ENCODE measurements at regions not wholly inside any gene's neighbourhood (a gene's known extent, or its start where the extent isn't known, plus 50 kb on each side); places are given as distances from the start of the nearest gene placed in this dataset.

GRCh38 chr1:193766329-193766728, 579.9 kb upstream of the B3GALT2 start:
- Histone ChIP-seq H3K79me2 (ENCODE audit: low read length) (no peaks in the 10 kb centered on the region), H3K27ac (ENCODE audit: low read length) (no peak overlapping the region), H3K4me1 (ENCODE audit: low read length) (no peaks in the 10 kb centered on the region), H3K9me3 (ENCODE audit: low read length) (no peaks in the 10 kb centered on the region), H3K36me3 (ENCODE audit: insufficient read depth, low read length) (no peaks in the 10 kb centered on the region), H3K4me3 (ENCODE audit: low read length) (no peak overlapping the region), H2AFZ (ENCODE audit: low read length) (no peak overlapping the region), H3K9me2 (replicated peaks; ENCODE audit: insufficient read depth, low read length) (no peaks in the 10 kb centered on the region), H3K9ac (ENCODE audit: low read length) (no peak overlapping the region), H4K20me1 (ENCODE audit: insufficient read depth, low read depth, low read length) (no peaks in the 10 kb centered on the region), H3K4me2 (ENCODE audit: low read depth, low read length, poor library complexity, severe bottlenecking) (no peak overlapping the region), H3K27me3 (ENCODE audit: low read length) (no peaks in the 10 kb centered on the region)
- DNase-seq = no peak

GRCh38 chr1:193763266-193763665, 576.9 kb upstream of the B3GALT2 start:
- Histone ChIP-seq H3K4me3 (ENCODE audit: low read length) (no peak overlapping the region), H4K20me1 (ENCODE audit: insufficient read depth, low read depth, low read length) (no peaks in the 10 kb centered on the region), H3K27me3 (ENCODE audit: low read length) (no peaks in the 10 kb centered on the region), H3K4me1 (ENCODE audit: low read length) (no peaks in the 10 kb centered on the region), H3K36me3 (ENCODE audit: insufficient read depth, low read length) (no peaks in the 10 kb centered on the region), H3K9me3 (ENCODE audit: low read length) (no peaks in the 10 kb centered on the region), H3K9me2 (replicated peaks; ENCODE audit: insufficient read depth, low read length) (no peaks in the 10 kb centered on the region), H3K9ac (ENCODE audit: low read length) (no peak overlapping the region), H3K79me2 (ENCODE audit: low read length) (no peaks in the 10 kb centered on the region), H3K4me2 (ENCODE audit: low read depth, low read length, poor library complexity, severe bottlenecking) (no peak overlapping the region), H2AFZ (ENCODE audit: low read length) (no peak overlapping the region), H3K27ac (ENCODE audit: low read length) (no peak overlapping the region)
- DNase-seq = no peak

- Histone ChIP-seq H3K9me2 (replicated peaks; ENCODE audit: insufficient read depth, low read length) (no peaks in the 10 kb centered on the region), H3K4me1 (ENCODE audit: low read length) (no peaks in the 10 kb centered on the region), H4K20me1 (ENCODE audit: insufficient read depth, low read depth, low read length) (no peaks in the 10 kb centered on the region), H3K27ac (ENCODE audit: low read length) (no peak overlapping the region), H3K4me3 (ENCODE audit: low read length) (no peak overlapping the region), H3K36me3 (ENCODE audit: insufficient read depth, low read length) (no peaks in the 10 kb centered on the region), H2AFZ (ENCODE audit: low read length) (no peak overlapping the region), H3K79me2 (ENCODE audit: low read length) (no peaks in the 10 kb centered on the region), H3K9me3 (ENCODE audit: low read length) (no peaks in the 10 kb centered on the region), H3K27me3 (ENCODE audit: low read length) (no peaks in the 10 kb centered on the region), H3K4me2 (ENCODE audit: low read depth, low read length, poor library complexity, severe bottlenecking) (no peak overlapping the region), H3K9ac (ENCODE audit: low read length) (no peak overlapping the region)
- no peak for DNase-seq
These were observed 575.8 kb upstream of the B3GALT2 start for GRCh38 chr1:193762236-193762635.

GRCh38 chr1:193755441-193755840, 569.0 kb upstream of the B3GALT2 start:
- no peak overlapping the region for H3K4me3 ChIP-seq (ENCODE audit: low read length)
- H3K9ac ChIP-seq (ENCODE audit: low read length) = no peak overlapping the region
- no peaks in the 10 kb centered on the region for H3K9me2 ChIP-seq (replicated peaks; ENCODE audit: insufficient read depth, low read length)
- H3K4me2 ChIP-seq (ENCODE audit: low read depth, low read length, poor library complexity, severe bottlenecking) = no peak overlapping the region
- H3K27ac ChIP-seq (ENCODE audit: low read length) = no peak overlapping the region
- no peaks in the 10 kb centered on the region for H3K27me3 ChIP-seq (ENCODE audit: low read length)
- H3K79me2 ChIP-seq (ENCODE audit: low read length) = no peaks in the 10 kb centered on the region
- no peak for DNase-seq
- no peaks in the 10 kb centered on the region for H4K20me1 ChIP-seq (ENCODE audit: insufficient read depth, low read depth, low read length)
- no peaks in the 10 kb centered on the region for H3K36me3 ChIP-seq (ENCODE audit: insufficient read depth, low read length)
- no peak overlapping the region for H2AFZ ChIP-seq (ENCODE audit: low read length)
- no peaks in the 10 kb centered on the region for H3K9me3 ChIP-seq (ENCODE audit: low read length)
- H3K4me1 ChIP-seq (ENCODE audit: low read length) = no peaks in the 10 kb centered on the region

GRCh38 chr1:193754732-193755427, 568.5 kb upstream of the B3GALT2 start:
- no peak overlapping the region for H3K4me2 ChIP-seq (ENCODE audit: low read depth, low read length, poor library complexity, severe bottlenecking)
- H3K36me3 ChIP-seq (ENCODE audit: insufficient read depth, low read length) = no peaks in the 10 kb centered on the region
- no peaks in the 10 kb centered on the region for H3K79me2 ChIP-seq (ENCODE audit: low read length)
- H3K9me2 ChIP-seq (replicated peaks; ENCODE audit: insufficient read depth, low read length) = no peaks in the 10 kb centered on the region
- H2AFZ ChIP-seq (ENCODE audit: low read length) = no peak overlapping the region
- DNase-seq = no peak
- H3K27ac ChIP-seq (ENCODE audit: low read length) = no peak overlapping the region
- H3K9ac ChIP-seq (ENCODE audit: low read length) = no peak overlapping the region
- H3K27me3 ChIP-seq (ENCODE audit: low read length) = no peaks in the 10 kb centered on the region
- no peaks in the 10 kb centered on the region for H3K4me1 ChIP-seq (ENCODE audit: low read length)
- no peaks in the 10 kb centered on the region for H4K20me1 ChIP-seq (ENCODE audit: insufficient read depth, low read depth, low read length)
- no peaks in the 10 kb centered on the region for H3K9me3 ChIP-seq (ENCODE audit: low read length)
- no peak overlapping the region for H3K4me3 ChIP-seq (ENCODE audit: low read length)

- Histone ChIP-seq H3K9me2 (replicated peaks; ENCODE audit: insufficient read depth, low read length) (no peaks in the 10 kb centered on the region), H3K9ac (ENCODE audit: low read length) (no peak overlapping the region), H2AFZ (ENCODE audit: low read length) (no peak overlapping the region), H3K4me3 (ENCODE audit: low read length) (no peak overlapping the region), H4K20me1 (ENCODE audit: insufficient read depth, low read depth, low read length) (no peaks in the 10 kb centered on the region), H3K27me3 (ENCODE audit: low read length) (no peaks in the 10 kb centered on the region), H3K79me2 (ENCODE audit: low read length) (no peaks in the 10 kb centered on the region), H3K9me3 (ENCODE audit: low read length) (no peaks in the 10 kb centered on the region), H3K36me3 (ENCODE audit: insufficient read depth, low read length) (no peaks in the 10 kb centered on the region), H3K27ac (ENCODE audit: low read length) (no peak overlapping the region), H3K4me1 (ENCODE audit: low read length) (no peaks in the 10 kb centered on the region), H3K4me2 (ENCODE audit: low read depth, low read length, poor library complexity, severe bottlenecking) (no peak overlapping the region)
- DNase-seq = no peak
These were observed 567.7 kb upstream of the B3GALT2 start for GRCh38 chr1:193754151-193754550.

GRCh38 chr1:193753038-193753756, 566.8 kb upstream of the B3GALT2 start:
- no peak overlapping the region for H3K4me3 ChIP-seq (ENCODE audit: low read length)
- no peak overlapping the region for H3K4me2 ChIP-seq (ENCODE audit: low read depth, low read length, poor library complexity, severe bottlenecking)
- H3K9me3 ChIP-seq (ENCODE audit: low read length) = no peaks in the 10 kb centered on the region
- no peaks in the 10 kb centered on the region for H3K4me1 ChIP-seq (ENCODE audit: low read length)
- no peak overlapping the region for H2AFZ ChIP-seq (ENCODE audit: low read length)
- no peaks in the 10 kb centered on the region for H3K27me3 ChIP-seq (ENCODE audit: low read length)
- no peak overlapping the region for H3K27ac ChIP-seq (ENCODE audit: low read length)
- no peaks in the 10 kb centered on the region for H3K36me3 ChIP-seq (ENCODE audit: insufficient read depth, low read length)
- no peak overlapping the region for H3K9ac ChIP-seq (ENCODE audit: low read length)
- no peak for DNase-seq
- H3K79me2 ChIP-seq (ENCODE audit: low read length) = no peaks in the 10 kb centered on the region
- H3K9me2 ChIP-seq (replicated peaks; ENCODE audit: insufficient read depth, low read length) = no peaks in the 10 kb centered on the region
- no peaks in the 10 kb centered on the region for H4K20me1 ChIP-seq (ENCODE audit: insufficient read depth, low read depth, low read length)

- DNase-seq = no peak
- Histone ChIP-seq H3K27ac (ENCODE audit: low read length) (no peak overlapping the region), H3K36me3 (ENCODE audit: insufficient read depth, low read length) (no peaks in the 10 kb centered on the region), H4K20me1 (ENCODE audit: insufficient read depth, low read depth, low read length) (no peaks in the 10 kb centered on the region), H3K79me2 (ENCODE audit: low read length) (no peaks in the 10 kb centered on the region), H3K4me3 (ENCODE audit: low read length) (no peak overlapping the region), H3K27me3 (ENCODE audit: low read length) (no peaks in the 10 kb centered on the region), H3K4me2 (ENCODE audit: low read depth, low read length, poor library complexity, severe bottlenecking) (no peak overlapping the region), H3K4me1 (ENCODE audit: low read length) (no peaks in the 10 kb centered on the region), H3K9me3 (ENCODE audit: low read length) (no peaks in the 10 kb centered on the region), H3K9me2 (replicated peaks; ENCODE audit: insufficient read depth, low read length) (no peaks in the 10 kb centered on the region), H2AFZ (ENCODE audit: low read length) (no peak overlapping the region), H3K9ac (ENCODE audit: low read length) (no peak overlapping the region)
These were observed 563.5 kb upstream of the B3GALT2 start for GRCh38 chr1:193749868-193750267.

Data from Karpas-422 (cell line).